ENCODE measurements at regions not wholly inside any gene's neighbourhood (a gene's known extent, or its start where the extent isn't known, plus 50 kb on each side); places are given as distances from the start of the nearest gene placed in this dataset.

DNA sequence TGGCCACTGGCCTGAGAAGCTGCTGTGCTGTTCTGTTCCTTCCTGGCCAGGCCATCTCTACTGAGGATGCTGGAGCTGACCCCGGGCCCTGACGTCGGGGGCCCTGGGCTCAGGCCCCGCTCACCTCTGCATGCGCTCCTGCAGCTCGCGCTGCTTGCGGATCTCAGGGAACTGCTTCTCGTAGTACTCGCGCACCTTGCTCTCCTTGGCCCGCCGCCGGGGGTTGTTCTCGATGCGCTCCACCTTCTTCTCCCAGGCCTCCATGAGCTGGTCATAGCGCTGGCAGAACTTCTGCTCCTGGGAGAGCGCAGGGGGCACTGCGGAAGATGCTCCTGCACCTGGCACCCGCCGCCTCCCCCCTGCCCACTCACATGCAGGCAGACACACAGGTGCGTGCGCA, 135.6 kb downstream of the RFLNA start:
- TF ChIP-seq, protein P1, sequence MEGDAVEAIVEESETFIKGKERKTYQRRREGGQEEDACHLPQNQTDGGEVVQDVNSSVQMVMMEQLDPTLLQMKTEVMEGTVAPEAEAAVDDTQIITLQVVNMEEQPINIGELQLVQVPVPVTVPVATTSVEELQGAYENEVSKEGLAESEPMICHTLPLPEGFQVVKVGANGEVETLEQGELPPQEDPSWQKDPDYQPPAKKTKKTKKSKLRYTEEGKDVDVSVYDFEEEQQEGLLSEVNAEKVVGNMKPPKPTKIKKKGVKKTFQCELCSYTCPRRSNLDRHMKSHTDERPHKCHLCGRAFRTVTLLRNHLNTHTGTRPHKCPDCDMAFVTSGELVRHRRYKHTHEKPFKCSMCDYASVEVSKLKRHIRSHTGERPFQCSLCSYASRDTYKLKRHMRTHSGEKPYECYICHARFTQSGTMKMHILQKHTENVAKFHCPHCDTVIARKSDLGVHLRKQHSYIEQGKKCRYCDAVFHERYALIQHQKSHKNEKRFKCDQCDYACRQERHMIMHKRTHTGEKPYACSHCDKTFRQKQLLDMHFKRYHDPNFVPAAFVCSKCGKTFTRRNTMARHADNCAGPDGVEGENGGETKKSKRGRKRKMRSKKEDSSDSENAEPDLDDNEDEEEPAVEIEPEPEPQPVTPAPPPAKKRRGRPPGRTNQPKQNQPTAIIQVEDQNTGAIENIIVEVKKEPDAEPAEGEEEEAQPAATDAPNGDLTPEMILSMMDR (IDR thresholded peaks at IDR 0.05; ENCODE audit: low read length): no peak
- no peak for TF ChIP-seq EZH2 (IDR thresholded peaks at IDR 0.05; ENCODE audit: borderline replicate concordance, low read length)
